ENCODE measurements at regions not wholly inside any gene's neighbourhood (a gene's known extent, or its start where the extent isn't known, plus 50 kb on each side); places are given as distances from the start of the nearest gene placed in this dataset.

DNA sequence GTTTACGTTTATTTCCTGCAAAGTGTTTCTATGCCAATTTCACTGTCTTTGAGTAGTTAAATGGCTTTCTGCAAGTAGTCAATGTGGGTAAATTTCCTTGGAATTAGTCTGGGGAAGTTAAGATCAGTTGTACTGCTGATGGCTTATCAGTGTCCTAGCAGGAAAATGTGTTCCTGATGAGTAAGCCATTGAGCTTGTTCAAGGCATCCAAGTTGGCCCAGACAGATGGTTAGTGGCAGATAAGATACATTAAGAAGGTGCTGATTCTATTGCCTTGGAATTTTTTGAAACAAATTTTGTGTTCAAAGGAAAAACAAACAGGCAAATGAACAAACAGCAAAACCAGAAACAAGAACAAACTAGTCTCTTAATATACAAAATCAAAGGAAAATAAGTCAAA, 258.4 kb downstream of the MAP2K6 start:
- WGBS, 5 donors = 80 to 85% (median 81%) methylated on average over 1 of the region's 1 CpG
- TF ChIP-seq POLR2AphosphoS5 (IDR thresholded peaks at IDR 0.05) (no peak), POLR2A (IDR thresholded peaks at IDR 0.05) (no peak)
- TF ChIP-seq, protein P1, sequence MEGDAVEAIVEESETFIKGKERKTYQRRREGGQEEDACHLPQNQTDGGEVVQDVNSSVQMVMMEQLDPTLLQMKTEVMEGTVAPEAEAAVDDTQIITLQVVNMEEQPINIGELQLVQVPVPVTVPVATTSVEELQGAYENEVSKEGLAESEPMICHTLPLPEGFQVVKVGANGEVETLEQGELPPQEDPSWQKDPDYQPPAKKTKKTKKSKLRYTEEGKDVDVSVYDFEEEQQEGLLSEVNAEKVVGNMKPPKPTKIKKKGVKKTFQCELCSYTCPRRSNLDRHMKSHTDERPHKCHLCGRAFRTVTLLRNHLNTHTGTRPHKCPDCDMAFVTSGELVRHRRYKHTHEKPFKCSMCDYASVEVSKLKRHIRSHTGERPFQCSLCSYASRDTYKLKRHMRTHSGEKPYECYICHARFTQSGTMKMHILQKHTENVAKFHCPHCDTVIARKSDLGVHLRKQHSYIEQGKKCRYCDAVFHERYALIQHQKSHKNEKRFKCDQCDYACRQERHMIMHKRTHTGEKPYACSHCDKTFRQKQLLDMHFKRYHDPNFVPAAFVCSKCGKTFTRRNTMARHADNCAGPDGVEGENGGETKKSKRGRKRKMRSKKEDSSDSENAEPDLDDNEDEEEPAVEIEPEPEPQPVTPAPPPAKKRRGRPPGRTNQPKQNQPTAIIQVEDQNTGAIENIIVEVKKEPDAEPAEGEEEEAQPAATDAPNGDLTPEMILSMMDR (IDR thresholded peaks at IDR 0.05 in 8 of 11, conservative IDR thresholded peaks at IDR 0.05 in 3 of 11) = no peak
- H3K9me3 ChIP-seq = peaks cover 0 to 5% (median 0%) of the 10 kb centered on the region in 8 donors
- H3K36me3 ChIP-seq = no peaks in the 10 kb centered on the region
- intact Hi-C loops (cut with DNase I; ENCODE audit: low total_unique reads) = no loop called here
- H3K27me3 ChIP-seq (replicated peaks in 1 of 7) = no peaks in the 10 kb centered on the region
- no peak for DNase-seq
- no peaks in the 10 kb centered on the region for H3K4me1 ChIP-seq
- H3K27ac ChIP-seq = no peak overlapping the region
- H3K4me3 ChIP-seq = no peak overlapping the region

DNA sequence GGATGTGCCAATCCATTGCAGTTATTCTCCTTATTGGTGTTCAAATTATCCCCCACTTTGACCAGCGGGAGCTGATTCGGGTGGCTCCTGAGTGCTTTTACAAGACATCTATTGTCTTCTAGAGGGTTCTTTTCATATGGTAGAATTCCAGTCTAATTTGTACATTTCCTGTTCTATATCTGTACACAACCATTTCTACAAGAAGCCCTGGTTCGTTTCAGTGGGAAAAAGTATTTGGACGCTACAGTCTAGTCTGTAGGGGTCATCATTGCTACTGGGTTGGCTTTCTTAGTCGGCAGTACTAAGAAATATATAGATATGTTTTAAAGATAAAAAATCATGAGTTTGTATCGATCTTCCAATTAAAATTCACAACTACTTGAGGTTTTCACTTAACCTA, 262.6 kb downstream of the MAP2K6 start:
- Histone ChIP-seq H3K9me3 (peaks cover 0 to 7% (median 0%) of the 10 kb centered on the region in 8 donors), H3K36me3 (no peaks in the 10 kb centered on the region), H3K4me3 (no peak overlapping the region), H3K27me3 (replicated peaks in 1 of 7) (no peaks in the 10 kb centered on the region), H3K27ac (no peak overlapping the region), H3K4me1 (no peaks in the 10 kb centered on the region)
- intact Hi-C loops (cut with DNase I; ENCODE audit: low total_unique reads) = no loop called here
- no peak for DNase-seq
- no peak for TF ChIP-seq POLR2AphosphoS5 (IDR thresholded peaks at IDR 0.05)
- TF ChIP-seq, protein P1 (IDR thresholded peaks at IDR 0.05 in 8 of 11, conservative IDR thresholded peaks at IDR 0.05 in 3 of 11) = no peak
- no peak for TF ChIP-seq POLR2A (IDR thresholded peaks at IDR 0.05)
- 66 to 80% (median 73%) methylated on average over 6 of the region's 6 CpGs for WGBS, 5 donors

DNA sequence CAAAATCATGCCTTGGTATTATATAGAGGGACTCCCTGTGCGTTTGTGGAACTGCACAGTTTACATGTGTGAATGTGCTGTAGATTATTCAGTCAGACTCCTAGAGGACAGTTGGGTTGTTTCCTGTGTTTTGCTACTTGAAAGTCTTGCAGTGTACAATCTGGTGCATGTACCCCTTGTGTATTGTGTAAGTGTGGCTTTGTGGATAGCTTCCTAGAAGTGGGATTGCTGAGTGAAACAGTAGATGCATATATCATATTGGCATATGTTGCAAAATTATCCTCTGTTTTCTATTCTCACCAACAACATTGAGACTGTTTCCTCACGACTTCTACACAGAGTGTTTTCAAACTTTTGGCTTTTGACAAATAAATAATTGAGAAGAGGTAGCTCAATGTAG, 263.7 kb downstream of the MAP2K6 start:
- Histone ChIP-seq H3K4me3 (no peak overlapping the region), H3K4me1 (no peaks in the 10 kb centered on the region), H3K9me3 (peaks cover 0 to 7% (median 2%) of the 10 kb centered on the region in 8 donors), H3K27me3 (replicated peaks in 1 of 7) (no peaks in the 10 kb centered on the region), H3K36me3 (no peaks in the 10 kb centered on the region), H3K27ac (no peak overlapping the region)
- DNase-seq = no peak
- 55 to 79% (median 77%) methylated on average over 2 of the region's 2 CpGs for WGBS, 5 donors
- TF ChIP-seq POLR2AphosphoS5 (IDR thresholded peaks at IDR 0.05) (no peak), POLR2A (IDR thresholded peaks at IDR 0.05) (no peak)
- TF ChIP-seq, protein P1 (IDR thresholded peaks at IDR 0.05 in 8 of 11, conservative IDR thresholded peaks at IDR 0.05 in 3 of 11) = no peak
- intact Hi-C loops (cut with DNase I; ENCODE audit: low total_unique reads) = no loop called here

DNA sequence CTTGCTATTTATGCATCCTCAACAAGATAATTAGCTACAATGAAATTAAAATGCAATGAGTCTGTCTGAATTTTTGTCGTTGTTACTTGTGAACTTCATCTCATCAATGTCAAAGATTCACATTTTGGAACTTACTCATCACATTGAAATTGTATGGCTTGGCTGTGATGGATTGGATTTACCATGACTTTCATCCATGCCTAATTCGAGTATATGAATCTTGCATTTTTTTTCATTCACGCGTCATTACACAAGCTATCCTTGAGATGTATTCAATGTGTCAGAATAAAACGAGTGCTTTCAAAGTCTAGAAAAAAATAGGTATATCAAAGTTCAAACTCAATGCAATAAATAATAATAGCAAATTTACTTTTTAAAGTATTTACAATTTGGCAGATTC, 265.3 kb downstream of the MAP2K6 start:
- Histone ChIP-seq H3K36me3 (no peaks in the 10 kb centered on the region), H3K27me3 (replicated peaks in 1 of 7) (no peaks in the 10 kb centered on the region), H3K9me3 (peaks cover 0 to 7% (median 2%) of the 10 kb centered on the region in 8 donors), H3K27ac (no peak overlapping the region), H3K4me1 (no peaks in the 10 kb centered on the region), H3K4me3 (no peak overlapping the region)
- TF ChIP-seq POLR2AphosphoS5 (IDR thresholded peaks at IDR 0.05) = no peak
- TF ChIP-seq, protein P1 (IDR thresholded peaks at IDR 0.05 in 8 of 11, conservative IDR thresholded peaks at IDR 0.05 in 3 of 11) = no peak
- no peak for TF ChIP-seq POLR2A (IDR thresholded peaks at IDR 0.05)
- 78 to 93% (median 87%) methylated on average over 5 of the region's 5 CpGs for WGBS, 5 donors
- intact Hi-C loops (cut with DNase I; ENCODE audit: low total_unique reads) = no loop called here
- no peak for DNase-seq
